A673 (cell line): ENCODE measurements at regions not wholly inside any gene's neighbourhood (a gene's known extent, or its start where the extent isn't known, plus 50 kb on each side); places are given as distances from the start of the nearest gene placed in this dataset.

Experiments used
- BruUV-seq: library from RNA; stranded (reverse); fragments of 400-500 nt; replicated peaks from 2 replicates; lab custom pipeline; 2021; lab: Mats Ljungman, UMichigan
- CTCF ChIA-PET: fragments of 300-600 bp; sonication (Branson Sonifier 250); formaldehyde crosslinking; loops from one replicate; lab custom pipeline; 2022; ENCODE audit warnings: antibody characterized with exemption; lab: Charles Lee
- POLR2A ChIA-PET: fragments of 300-600 bp; sonication (Branson Sonifier 250); formaldehyde crosslinking; loops from one replicate; lab custom pipeline; 2022; ENCODE audit warnings: antibody characterized with exemption; ENCODE audit not compliant: low non-redundant PET; lab: Charles Lee
- DNase-seq: peaks from one replicate; pipeline ENCODE4 v3.0.0-alpha.2; 2015; ENCODE audit warnings: low spot score
- H3K27ac ChIP-seq: fragments of 200-600 bp; sonication (generic); 2 replicates; pipeline ENCODE4 v1.5.1; 2016; ENCODE audit warnings: mixed run types, low read depth, mild to moderate bottlenecking, mixed read lengths, antibody characterized with exemption, low read length; ENCODE audit not compliant: poor library complexity, severe bottlenecking
- H3K27me3 ChIP-seq: fragments of 200-600 bp; sonication (generic); replicated peaks from 2 replicates; pipeline ENCODE4 v1.6.1; 2017; ENCODE audit warnings: mixed run types, low read depth, mild to moderate bottlenecking, mixed read lengths, antibody characterized with exemption, low read length; ENCODE audit not compliant: insufficient read depth, poor library complexity
- H3K36me3 ChIP-seq: fragments of 200-600 bp; sonication (generic); 2 replicates; pipeline ENCODE4 v1.6.1; 2016; ENCODE audit warnings: mixed run types, mild to moderate bottlenecking, mixed read lengths, antibody characterized with exemption, low read length; ENCODE audit not compliant: insufficient read depth, poor library complexity, severe bottlenecking
- H3K4me1 ChIP-seq: fragments of 200-600 bp; sonication (generic); 2 replicates; pipeline ENCODE4 v1.6.1; 2017; ENCODE audit warnings: mixed run types, mild to moderate bottlenecking, mixed read lengths, antibody characterized with exemption, low read length; ENCODE audit not compliant: insufficient read depth, poor library complexity, severe bottlenecking
- H3K4me3 ChIP-seq: fragments of 200-600 bp; sonication (generic); 2 replicates; pipeline ENCODE4 v1.5.1; 2016; ENCODE audit warnings: low read depth, mixed run types, mild to moderate bottlenecking, mixed read lengths, low read length; ENCODE audit not compliant: poor library complexity, severe bottlenecking
- H3K9me3 ChIP-seq: fragments of 200-600 bp; sonication (generic); 2 replicates; pipeline ENCODE4 v1.6.1; 2016; ENCODE audit warnings: mixed run types, low read depth, mild to moderate bottlenecking, mixed read lengths, antibody characterized with exemption, low read length; ENCODE audit not compliant: poor library complexity, severe bottlenecking
- EZH2 ChIP-seq: fragments of 200-600 bp; sonication (generic); IDR thresholded peaks from 2 replicates; pipeline ENCODE4 v1.6.1; 2017; ENCODE audit warnings: borderline replicate concordance, low read depth, mild to moderate bottlenecking, mixed read lengths, antibody characterized with exemption, low read length; ENCODE audit not compliant: poor library complexity, severe bottlenecking
- intact Hi-C: fragments of 100-400 bp; cut with micrococcal nuclease; formaldehyde crosslinking; loops from one replicate; pipeline ENCODE4 v1.10.0; 2022; ENCODE audit not compliant: unreplicated experiment
- TF ChIP-seq, protein P1 (sequence below): fragments of 300-800, 200-600 bp; sonication (generic); conservative IDR thresholded peaks from 2 replicates; pipeline ENCODE4 v1.5.1; 2017; ENCODE audit warnings: low read depth, mild to moderate bottlenecking, antibody characterized with exemption, low read length, moderate library complexity, mixed read lengths

DNA sequence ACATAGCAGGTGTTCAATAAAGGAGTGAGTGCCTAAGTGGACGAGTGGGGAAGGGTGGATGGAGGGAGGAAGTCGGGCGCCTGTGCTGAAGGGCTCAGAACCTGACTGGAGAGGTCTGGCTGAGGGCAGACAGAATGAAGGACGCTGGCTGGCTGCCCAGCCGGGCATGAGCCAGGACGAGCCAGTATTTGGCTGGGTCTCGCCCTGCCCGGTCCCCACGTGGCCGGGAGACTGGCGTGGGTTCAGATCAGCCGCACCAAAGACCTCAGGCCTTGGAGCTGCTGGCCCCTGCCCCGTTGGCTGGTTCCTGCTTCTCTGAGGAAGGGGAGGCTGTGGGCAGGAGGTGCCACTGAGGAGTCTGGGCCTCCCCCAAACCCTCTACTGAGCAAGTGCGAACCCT, 79.8 kb downstream of the ENGASE start:
- Histone ChIP-seq H3K4me3 (no peak overlapping the region), H3K4me1 (no peaks in the 10 kb centered on the region), H3K9me3 (no peaks in the 10 kb centered on the region), H3K27me3 (peaks cover 84% of the 10 kb centered on the region), H3K36me3 (no peaks in the 10 kb centered on the region), H3K27ac (no peak overlapping the region)
- POLR2A ChIA-PET: no interaction called here
- CTCF ChIA-PET: no interaction called here
- no TSS peak for BruUV-seq
- no peak for TF ChIP-seq EZH2
- TF ChIP-seq, protein P1, sequence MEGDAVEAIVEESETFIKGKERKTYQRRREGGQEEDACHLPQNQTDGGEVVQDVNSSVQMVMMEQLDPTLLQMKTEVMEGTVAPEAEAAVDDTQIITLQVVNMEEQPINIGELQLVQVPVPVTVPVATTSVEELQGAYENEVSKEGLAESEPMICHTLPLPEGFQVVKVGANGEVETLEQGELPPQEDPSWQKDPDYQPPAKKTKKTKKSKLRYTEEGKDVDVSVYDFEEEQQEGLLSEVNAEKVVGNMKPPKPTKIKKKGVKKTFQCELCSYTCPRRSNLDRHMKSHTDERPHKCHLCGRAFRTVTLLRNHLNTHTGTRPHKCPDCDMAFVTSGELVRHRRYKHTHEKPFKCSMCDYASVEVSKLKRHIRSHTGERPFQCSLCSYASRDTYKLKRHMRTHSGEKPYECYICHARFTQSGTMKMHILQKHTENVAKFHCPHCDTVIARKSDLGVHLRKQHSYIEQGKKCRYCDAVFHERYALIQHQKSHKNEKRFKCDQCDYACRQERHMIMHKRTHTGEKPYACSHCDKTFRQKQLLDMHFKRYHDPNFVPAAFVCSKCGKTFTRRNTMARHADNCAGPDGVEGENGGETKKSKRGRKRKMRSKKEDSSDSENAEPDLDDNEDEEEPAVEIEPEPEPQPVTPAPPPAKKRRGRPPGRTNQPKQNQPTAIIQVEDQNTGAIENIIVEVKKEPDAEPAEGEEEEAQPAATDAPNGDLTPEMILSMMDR: no peak
- DNase-seq: no peak
- intact Hi-C loops: no loop called here

- Histone ChIP-seq H3K27ac (no peak overlapping the region), H3K9me3 (no peaks in the 10 kb centered on the region), H3K27me3 (peaks cover 75% of the 10 kb centered on the region), H3K4me1 (no peaks in the 10 kb centered on the region), H3K36me3 (no peaks in the 10 kb centered on the region), H3K4me3 (no peak overlapping the region)
- no peak for TF ChIP-seq EZH2
- TF ChIP-seq, protein P1: no peak
- intact Hi-C loops: no loop called here
- no peak for DNase-seq
- POLR2A ChIA-PET: no interaction called here
- BruUV-seq: no TSS peak
- CTCF ChIA-PET: no interaction called here
Measured at GRCh38 chr17:79153367-79154130, 78.9 kb downstream of the ENGASE start.

- H3K27me3 ChIP-seq: peaks cover 66% of the 10 kb centered on the region
- TF ChIP-seq, protein P1: no peak
- no peak for TF ChIP-seq EZH2
- ChIA-PET POLR2A (no interaction called here), CTCF (no interaction called here)
- no peak for DNase-seq
- intact Hi-C loops: no loop called here
- H3K9me3 ChIP-seq: no peaks in the 10 kb centered on the region
- no peaks in the 10 kb centered on the region for H3K36me3 ChIP-seq
- H3K4me1 ChIP-seq: no peaks in the 10 kb centered on the region
- no peak overlapping the region for H3K27ac ChIP-seq
- no peak overlapping the region for H3K4me3 ChIP-seq
- BruUV-seq: no TSS peak
Measured at GRCh38 chr17:79152636-79153035, 78.0 kb downstream of the ENGASE start.
